ENCODE measurements at regions not wholly inside any gene's neighbourhood (a gene's known extent, or its start where the extent isn't known, plus 50 kb on each side); places are given as distances from the start of the nearest gene placed in this dataset.

- TF ChIP-seq MAX (IDR thresholded peaks at IDR 0.05; ENCODE audit: insufficient read depth, insufficient read length) (no peak), EZH2 (IDR thresholded peaks at IDR 0.05; ENCODE audit: borderline replicate concordance, low read depth, low read length, severe bottlenecking) (no peak), GATA2 (IDR thresholded peaks at IDR 0.05; ENCODE audit: insufficient read depth, insufficient read length, low read depth, low read length) (no peak)
- no peaks in the 10 kb centered on the region for H3K79me2 ChIP-seq (ENCODE audit: control insufficient read depth, insufficient read depth, low read length)
- dilution Hi-C loops (cut with MboI; ENCODE audit: extremely low pct_ligation_motif_present, low sequenced_read_pairs): no loop called here
- no peak overlapping the region for H3K27ac ChIP-seq (ENCODE audit: insufficient read depth, low read depth, low read length)
- H2AFZ ChIP-seq (ENCODE audit: low read depth, low read length): no peak overlapping the region
- H3K36me3 ChIP-seq (ENCODE audit: control insufficient read depth in 2 of 2, extremely low read depth in 1 of 2, insufficient read depth in 2 of 2, low read length in 2 of 2): no peaks in the 10 kb centered on the region
- H3K4me2 ChIP-seq (ENCODE audit: insufficient read depth, low read length): no peak overlapping the region
- intact Hi-C loops (cut with micrococcal nuclease): no loop called here
- H3K4me1 ChIP-seq (ENCODE audit: control insufficient read depth, extremely low read depth, insufficient read depth, low read length): no peaks in the 10 kb centered on the region
- no peak overlapping the region for H3K4me3 ChIP-seq (replicated peaks in 1 of 3; ENCODE audit: insufficient read depth in 1 of 3, low read depth in 1 of 3, low read length in 3 of 3)
- POLR2A ChIA-PET: no interaction called here
- no peaks in the 10 kb centered on the region for H3K9me3 ChIP-seq (replicated peaks; ENCODE audit: control insufficient read depth, insufficient read depth, low read length)
- no peaks in the 10 kb centered on the region for H4K20me1 ChIP-seq (replicated peaks; ENCODE audit: control insufficient read depth, extremely low read depth, insufficient read depth, low read length)
- DNase-seq (ENCODE audit: low read depth, low spot score) (no peak), FAIRE-seq (no peak)
- CTCF ChIA-PET: interaction anchor here (0.7 kb wide), 1 partner anchor 13 kb away, joined by 4 read pairs; no protein-coding TSS in a partner anchor
- H3K9ac ChIP-seq (replicated peaks; ENCODE audit: extremely low read depth, insufficient read depth, low read length): no peak overlapping the region
- no peaks in the 10 kb centered on the region for H3K9me1 ChIP-seq (replicated peaks; ENCODE audit: control insufficient read depth, extremely low read depth, insufficient read depth, low read length)
- BruUV-seq (replicated peaks): no TSS peak
- peaks cover 0 to 4% of the 10 kb centered on the region in 2 experiments for H3K27me3 ChIP-seq (ENCODE audit: control insufficient read depth in 2 of 2, insufficient read depth in 2 of 2, low read length in 2 of 2)
These were observed 141.8 kb upstream of the BNIP2 start for GRCh38 chr15:59830873-59831272.

- Histone ChIP-seq H4K20me1 (replicated peaks; ENCODE audit: control insufficient read depth, extremely low read depth, insufficient read depth, low read length) (no peaks in the 10 kb centered on the region), H3K4me3 (replicated peaks in 1 of 3; ENCODE audit: insufficient read depth in 1 of 3, low read depth in 1 of 3, low read length in 3 of 3) (no peak overlapping the region), H3K9me1 (replicated peaks; ENCODE audit: control insufficient read depth, extremely low read depth, insufficient read depth, low read length) (no peaks in the 10 kb centered on the region), H3K27ac (ENCODE audit: insufficient read depth, low read depth, low read length) (no peak overlapping the region), H3K79me2 (ENCODE audit: control insufficient read depth, insufficient read depth, low read length) (no peaks in the 10 kb centered on the region), H3K36me3 (ENCODE audit: control insufficient read depth in 2 of 2, extremely low read depth in 1 of 2, insufficient read depth in 2 of 2, low read length in 2 of 2) (no peaks in the 10 kb centered on the region), H3K4me1 (ENCODE audit: control insufficient read depth, extremely low read depth, insufficient read depth, low read length) (no peaks in the 10 kb centered on the region), H3K9ac (replicated peaks; ENCODE audit: extremely low read depth, insufficient read depth, low read length) (no peak overlapping the region), H3K27me3 (ENCODE audit: control insufficient read depth in 2 of 2, insufficient read depth in 2 of 2, low read length in 2 of 2) (peaks cover 0 to 4% of the 10 kb centered on the region in 2 experiments), H3K4me2 (ENCODE audit: insufficient read depth, low read length) (no peak overlapping the region), H2AFZ (ENCODE audit: low read depth, low read length) (no peak overlapping the region), H3K9me3 (replicated peaks; ENCODE audit: control insufficient read depth, insufficient read depth, low read length) (no peaks in the 10 kb centered on the region)
- TF ChIP-seq, protein P1, sequence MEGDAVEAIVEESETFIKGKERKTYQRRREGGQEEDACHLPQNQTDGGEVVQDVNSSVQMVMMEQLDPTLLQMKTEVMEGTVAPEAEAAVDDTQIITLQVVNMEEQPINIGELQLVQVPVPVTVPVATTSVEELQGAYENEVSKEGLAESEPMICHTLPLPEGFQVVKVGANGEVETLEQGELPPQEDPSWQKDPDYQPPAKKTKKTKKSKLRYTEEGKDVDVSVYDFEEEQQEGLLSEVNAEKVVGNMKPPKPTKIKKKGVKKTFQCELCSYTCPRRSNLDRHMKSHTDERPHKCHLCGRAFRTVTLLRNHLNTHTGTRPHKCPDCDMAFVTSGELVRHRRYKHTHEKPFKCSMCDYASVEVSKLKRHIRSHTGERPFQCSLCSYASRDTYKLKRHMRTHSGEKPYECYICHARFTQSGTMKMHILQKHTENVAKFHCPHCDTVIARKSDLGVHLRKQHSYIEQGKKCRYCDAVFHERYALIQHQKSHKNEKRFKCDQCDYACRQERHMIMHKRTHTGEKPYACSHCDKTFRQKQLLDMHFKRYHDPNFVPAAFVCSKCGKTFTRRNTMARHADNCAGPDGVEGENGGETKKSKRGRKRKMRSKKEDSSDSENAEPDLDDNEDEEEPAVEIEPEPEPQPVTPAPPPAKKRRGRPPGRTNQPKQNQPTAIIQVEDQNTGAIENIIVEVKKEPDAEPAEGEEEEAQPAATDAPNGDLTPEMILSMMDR (IDR thresholded peaks at IDR 0.05; ENCODE audit: extremely low read depth in 1 of 2, insufficient read depth in 1 of 2, low read depth in 1 of 2, low read length in 2 of 2): no peak
- no peak for TF ChIP-seq EZH2 (IDR thresholded peaks at IDR 0.05; ENCODE audit: borderline replicate concordance, low read depth, low read length, severe bottlenecking)
- no peak for TF ChIP-seq GATA2 (IDR thresholded peaks at IDR 0.05; ENCODE audit: insufficient read depth, insufficient read length, low read depth, low read length)
- no peak for TF ChIP-seq MYC (IDR thresholded peaks at IDR 0.05; ENCODE audit: low read depth, low read length)
- no peak for TF ChIP-seq FOS (IDR thresholded peaks at IDR 0.05; ENCODE audit: borderline replicate concordance, insufficient read depth, low read length)
- no peak for TF ChIP-seq POLR2AphosphoS5 (IDR thresholded peaks at IDR 0.05; ENCODE audit: insufficient read depth, low read depth, low read length)
- TF ChIP-seq JUN (IDR thresholded peaks at IDR 0.05; ENCODE audit: borderline replicate concordance, insufficient read depth, insufficient read length, low read depth): no peak
- no peak for TF ChIP-seq POLR2A (IDR thresholded peaks at IDR 0.05; ENCODE audit: low read depth, low read length)
- TF ChIP-seq MAX (IDR thresholded peaks at IDR 0.05; ENCODE audit: insufficient read depth, insufficient read length): no peak
- dilution Hi-C loops (cut with MboI; ENCODE audit: extremely low pct_ligation_motif_present, low sequenced_read_pairs): no loop called here
- BruUV-seq (replicated peaks): no TSS peak
- CTCF ChIA-PET: no interaction called here
- FAIRE-seq (no peak), DNase-seq (ENCODE audit: low read depth, low spot score) (no peak)
- intact Hi-C loops (cut with micrococcal nuclease): no loop called here
- POLR2A ChIA-PET: no interaction called here
These were observed 141.0 kb upstream of the BNIP2 start for GRCh38 chr15:59830098-59830497.

Data from endothelial cell of umbilical vein (primary cell).